H1 (cell line): ENCODE measurements at regions not wholly inside any gene's neighbourhood (a gene's known extent, or its start where the extent isn't known, plus 50 kb on each side); places are given as distances from the start of the nearest gene placed in this dataset.

Experiments used
- CTCF ChIA-PET: fragments of 300-600 bp; sonication (Branson Sonifier 250); formaldehyde crosslinking; loops from one replicate; lab custom pipeline; 2021; ENCODE audit not compliant: partially characterized antibody; lab: Charles Lee
- POLR2A ChIA-PET: fragments of 300-600 bp; sonication (Branson Sonifier 250); formaldehyde crosslinking; loops from one replicate; lab custom pipeline; 2021; ENCODE audit warnings: inconsistent platforms; ENCODE audit not compliant: partially characterized antibody; lab: Charles Lee
- DNase-seq, 2 experiments: peaks; one replicate each; pipeline versions ENCODE4 v3.0.0 to v3.0.0-alpha.2; 2010 to 2022; ENCODE audit warnings: low spot score in 2 of 2, low read depth in 1 of 2, mixed read lengths in 1 of 2
- FAIRE-seq: peaks from 2 replicates; lab custom pipeline; 2011; peaks lifted over from hg19 to GRCh38; lab: Jason Lieb, UNC
- H2AFZ ChIP-seq: 2 replicates; pipeline ENCODE4 v1.8.1; 2012; ENCODE audit warnings: low read length, inconsistent platforms
- H2AK5ac ChIP-seq: 2 replicates; pipeline ENCODE4 v1.6.1; 2013; ENCODE audit warnings: low read depth, low read length
- H2BK120ac ChIP-seq: replicated peaks from 2 replicates; pipeline ENCODE3; 2013; ENCODE audit warnings: low read depth, low read length, inconsistent platforms
- H2BK12ac ChIP-seq: 2 replicates; pipeline ENCODE4 v1.6.1; 2013; ENCODE audit warnings: low read depth, low read length
- H2BK15ac ChIP-seq: 2 replicates; pipeline ENCODE4 v1.6.1; 2013; ENCODE audit warnings: low read length
- H2BK20ac ChIP-seq: 2 replicates; pipeline ENCODE4 v1.6.1; 2013; ENCODE audit warnings: low read length
- H2BK5ac ChIP-seq: 2 replicates; pipeline ENCODE4 v1.6.1; 2013; ENCODE audit warnings: low read depth, low read length
- H3K14ac ChIP-seq: 2 replicates; pipeline ENCODE4 v1.6.1; 2013; ENCODE audit warnings: inconsistent platforms; ENCODE audit not compliant: insufficient read length
- H3K18ac ChIP-seq: 2 replicates; pipeline ENCODE4 v1.6.1; 2013; ENCODE audit warnings: low read length; ENCODE audit errors: extremely low read depth
- H3K23ac ChIP-seq: 2 replicates; pipeline ENCODE4 v1.6.1; 2013; ENCODE audit warnings: inconsistent platforms; ENCODE audit not compliant: insufficient read length
- H3K23me2 ChIP-seq: 2 replicates; pipeline ENCODE4 v1.6.1; 2013; ENCODE audit warnings: low read depth, low read length
- H3K27ac ChIP-seq: 2 replicates; pipeline ENCODE4 v1.6.1; 2011; ENCODE audit warnings: low read depth, low read length, inconsistent platforms
- H3K27me3 ChIP-seq, 4 experiments: replicated peaks in 1 of 4; 1 replicate in 1 of 4; 2 replicates in 3 of 4; pipeline versions ENCODE4 v1.6.1 to v1.8.1; 2011 to 2013; ENCODE audit warnings: low read length in 3 of 4, mild to moderate bottlenecking in 3 of 4, inconsistent platforms in 2 of 4, mixed read lengths in 2 of 4, moderate library complexity in 1 of 4; ENCODE audit not compliant: control insufficient read depth in 3 of 4, insufficient read depth in 3 of 4; ENCODE audit errors: extremely low read depth in 1 of 4
- H3K36me3 ChIP-seq, 4 experiments: 2 replicates each; pipeline versions ENCODE4 v1.6.1 to v1.8.1; 2011 to 2013; ENCODE audit warnings: mild to moderate bottlenecking in 4 of 4, low read length in 3 of 4, moderate library complexity in 2 of 4, control low read depth in 1 of 4, inconsistent platforms in 1 of 4; ENCODE audit not compliant: insufficient read depth in 4 of 4, control insufficient read depth in 2 of 4
- H3K4ac ChIP-seq: replicated peaks from 2 replicates; pipeline ENCODE3; 2013; ENCODE audit warnings: low read length, low read depth, mixed read lengths, inconsistent platforms; ENCODE audit not compliant: insufficient read length
- H3K4me1 ChIP-seq, 4 experiments: replicated peaks in 1 of 4; 1 replicate in 1 of 4; 2 replicates in 3 of 4; pipeline versions ENCODE4 v1.6.1 to v1.8.1; 2011 to 2013; ENCODE audit warnings: low read length in 3 of 4, inconsistent platforms in 2 of 4, mixed read lengths in 1 of 4; ENCODE audit not compliant: insufficient read depth in 4 of 4, control insufficient read depth in 3 of 4
- H3K4me2 ChIP-seq, 2 experiments: 2 replicates each; pipeline versions ENCODE4 v1.6.1 to v1.8.1; 2011 to 2013; ENCODE audit warnings: low read depth in 2 of 2, low read length in 2 of 2, control low read depth in 1 of 2, inconsistent platforms in 1 of 2, mild to moderate bottlenecking in 1 of 2; ENCODE audit not compliant: insufficient read depth in 1 of 2
- H3K4me3 ChIP-seq, 4 experiments: fragments of 200-600, 300-600 bp in 1 of 4; sonication (generic), shearing (Covaris generic), sonication (Bioruptor Twin) in 1 of 4; 2 replicates each; pipeline versions ENCODE4 v1.5.1 to v1.8.1; 2011 to 2016; ENCODE audit warnings: low read length in 4 of 4, low read depth in 3 of 4, control low read depth in 2 of 4, inconsistent platforms in 2 of 4, mild to moderate bottlenecking in 2 of 4, mixed read lengths in 1 of 4, moderate library complexity in 1 of 4; ENCODE audit not compliant: insufficient read depth in 2 of 4; ENCODE audit errors: extremely low read depth in 1 of 4
- H3K56ac ChIP-seq: replicated peaks from 2 replicates; pipeline ENCODE3; 2013; ENCODE audit warnings: low read depth, mild to moderate bottlenecking, mixed read lengths, low read length, inconsistent platforms; ENCODE audit not compliant: insufficient read length
- H3K79me1 ChIP-seq: 2 replicates; pipeline ENCODE4 v1.6.1; 2013; ENCODE audit warnings: low read depth, low read length, control low read depth
- H3K79me2 ChIP-seq, 2 experiments: 2 replicates each; pipeline versions ENCODE4 v1.6.1 to v1.8.1; 2012 to 2013; ENCODE audit warnings: low read length in 2 of 2, mild to moderate bottlenecking in 2 of 2, inconsistent platforms in 1 of 2; ENCODE audit not compliant: insufficient read depth in 2 of 2, control insufficient read depth in 1 of 2
- H3K9ac ChIP-seq, 4 experiments: replicated peaks in 1 of 4; 1 replicate in 1 of 4; 2 replicates in 3 of 4; pipeline versions ENCODE4 v1.6.1 to v1.8.1; 2011 to 2013; ENCODE audit warnings: low read depth in 3 of 4, low read length in 3 of 4, control low read depth in 2 of 4, mild to moderate bottlenecking in 2 of 4, moderate library complexity in 2 of 4, inconsistent platforms in 1 of 4; ENCODE audit errors: extremely low read depth in 1 of 4
- H3K9me3 ChIP-seq, 2 experiments: 2 replicates each; pipeline versions ENCODE4 v1.6.1 to v1.8.1; 2012 to 2013; ENCODE audit warnings: mild to moderate bottlenecking in 2 of 2, moderate library complexity in 2 of 2, control low read depth in 1 of 2, inconsistent platforms in 1 of 2, low read depth in 1 of 2, low read length in 1 of 2, mixed read lengths in 1 of 2; ENCODE audit not compliant: insufficient read depth in 2 of 2
- H4K20me1 ChIP-seq, 2 experiments: replicated peaks in 1 of 2; 2 replicates each; pipeline versions ENCODE3 to v1.8.1; 2011 to 2013; ENCODE audit warnings: inconsistent platforms in 2 of 2, low read length in 2 of 2, mild to moderate bottlenecking in 1 of 2; ENCODE audit not compliant: insufficient read depth in 2 of 2, control insufficient read depth in 1 of 2
- H4K5ac ChIP-seq: 2 replicates; pipeline ENCODE4 v1.6.1; 2013; ENCODE audit warnings: low read length, low read depth, mixed read lengths, inconsistent platforms; ENCODE audit not compliant: insufficient read length
- H4K8ac ChIP-seq: 2 replicates; pipeline ENCODE4 v1.8.0; 2013; ENCODE audit warnings: mild to moderate bottlenecking, moderate library complexity, low read length, inconsistent platforms; ENCODE audit not compliant: insufficient read depth; ENCODE audit errors: extremely low read depth
- H4K91ac ChIP-seq: replicated peaks from 2 replicates; pipeline ENCODE3; 2013; ENCODE audit warnings: low read length, mixed read lengths, inconsistent platforms; ENCODE audit not compliant: insufficient read length
- CTCF ChIP-seq, 3 experiments: IDR thresholded peaks; 1 replicate in 2 of 3; 2 replicates in 1 of 3; pipeline versions ENCODE4 v1.5.1 to v1.6.1; 2011; ENCODE audit warnings: low read length in 3 of 3, mild to moderate bottlenecking in 3 of 3, inconsistent platforms in 2 of 3, low read depth in 1 of 3, moderate library complexity in 1 of 3; ENCODE audit not compliant: insufficient read depth in 1 of 3; ENCODE audit errors: control extremely low read depth in 1 of 3
- GABPA ChIP-seq: IDR thresholded peaks from 2 replicates; pipeline ENCODE4 v1.6.1; 2011; ENCODE audit warnings: mild to moderate bottlenecking, low read length, moderate library complexity, borderline replicate concordance; ENCODE audit not compliant: insufficient read depth
- POLR2AphosphoS5 ChIP-seq: IDR thresholded peaks from 2 replicates; pipeline ENCODE4 v1.6.1; 2011; ENCODE audit warnings: low read depth, low read length
- SUZ12 ChIP-seq: fragments of 200-600 bp; sonication (generic); IDR thresholded peaks from 2 replicates; pipeline ENCODE4 v1.6.1; 2012; ENCODE audit warnings: mild to moderate bottlenecking, inconsistent platforms, low read length, moderate library complexity, mixed read lengths
- USF2 ChIP-seq: IDR thresholded peaks from 2 replicates; pipeline ENCODE4 v1.6.1; 2011; ENCODE audit warnings: low read length, improper control_type of control experiment
- WGBS, 2 experiments: shearing (Covaris generic) in 1 of 2; methylation state at CpG; one replicate each; pipeline versions ENCODE4 v1.1.6 to v1.1.7; 2013 to 2015; ENCODE audit warnings: low lambda C conversion rate in 2 of 2, mixed read lengths in 2 of 2, inconsistent platforms in 1 of 2, low coverage in 1 of 2, missing lambda C conversion rate in 1 of 2; ENCODE audit not compliant: insufficient replicate concordance in 2 of 2, insufficient coverage in 1 of 2, insufficient read length in 1 of 2; ENCODE audit errors: extremely low coverage in 1 of 2, missing lambda C conversion rate in 1 of 2; 5-methylcytosine and 5-hydroxymethylcytosine counted together
- TF ChIP-seq, protein P1 (sequence below): IDR thresholded peaks from 2 replicates; pipeline ENCODE4 v1.6.1; 2012; ENCODE audit warnings: inconsistent platforms
- TF ChIP-seq, protein P2 (sequence below): IDR thresholded peaks from 2 replicates; pipeline ENCODE4 v1.6.1; 2011; ENCODE audit warnings: low read depth, mild to moderate bottlenecking, low read length; ENCODE audit not compliant: insufficient read depth
- TF ChIP-seq, protein P3 (sequence below): IDR thresholded peaks from 2 replicates; pipeline ENCODE4 v1.6.1; 2012; ENCODE audit warnings: inconsistent platforms

DNA sequence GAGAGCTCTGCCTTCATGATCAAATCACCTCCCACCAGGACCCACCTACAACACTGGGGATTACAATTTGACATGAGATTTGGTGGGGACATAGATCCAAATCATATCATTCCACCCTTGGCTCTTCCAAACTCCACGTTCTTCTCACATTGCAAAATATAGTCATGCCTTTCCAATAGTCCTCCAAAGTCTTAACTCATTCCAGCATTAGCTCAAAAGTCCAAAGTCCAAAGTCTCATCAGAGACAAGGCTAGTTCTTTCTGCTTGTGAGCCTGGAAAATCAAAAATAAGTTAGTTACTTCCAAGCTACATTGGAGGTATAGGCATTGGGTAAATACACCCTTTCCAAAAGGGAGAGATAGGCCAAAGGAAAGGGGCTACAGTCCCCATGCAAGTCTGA is 186.9 kb upstream of the PAPPA start:
- Histone ChIP-seq H3K9ac (no peak overlapping the region), H2BK120ac (no peak overlapping the region), H2BK12ac (no peak overlapping the region), H2BK15ac (no peak overlapping the region), H3K79me2 (no peaks in the 10 kb centered on the region), H3K4me1 (no peaks in the 10 kb centered on the region), H4K91ac (no peak overlapping the region), H3K4me3 (no peak overlapping the region), H3K23ac (no peak overlapping the region), H4K20me1 (no peaks in the 10 kb centered on the region), H3K14ac (no peak overlapping the region), H3K4me2 (no peak overlapping the region), H2AK5ac (no peak overlapping the region), H3K18ac (no peak overlapping the region), H4K5ac (no peak overlapping the region), H3K36me3 (no peaks in the 10 kb centered on the region), H3K79me1 (no peaks in the 10 kb centered on the region), H3K56ac (no peak overlapping the region), H4K8ac (no peak overlapping the region), H3K27me3 (no peaks in the 10 kb centered on the region), H2BK20ac (no peak overlapping the region), H2AFZ (no peak overlapping the region), H3K9me3 (peaks cover 22 to 23% of the 10 kb centered on the region in 2 experiments), H3K27ac (no peak overlapping the region), H3K23me2 (no peaks in the 10 kb centered on the region), H2BK5ac (no peak overlapping the region), H3K4ac (no peak overlapping the region)
- DNase-seq = no peak
- ChIA-PET POLR2A (no interaction called here), CTCF (interaction anchor here (0.6 kb wide), 1 partner anchor 10 kb away, joined by 3 read pairs; no protein-coding TSS in a partner anchor)
- WGBS, 2 experiments = 80% methylated on average over 1 of the region's 1 CpG; no CpG with 5 or more reads in 1 of the 2 experiments
- FAIRE-seq = no peak
- TF ChIP-seq GABPA (no peak), USF2 (no peak), SUZ12 (no peak), POLR2AphosphoS5 (no peak), CTCF (IDR thresholded peaks at IDR 0.05; ENCODE audit: control extremely low read depth in 1 of 3, insufficient read depth in 1 of 3, low read depth in 1 of 3, low read length in 3 of 3) (no peak)
- TF ChIP-seq, protein P1, sequence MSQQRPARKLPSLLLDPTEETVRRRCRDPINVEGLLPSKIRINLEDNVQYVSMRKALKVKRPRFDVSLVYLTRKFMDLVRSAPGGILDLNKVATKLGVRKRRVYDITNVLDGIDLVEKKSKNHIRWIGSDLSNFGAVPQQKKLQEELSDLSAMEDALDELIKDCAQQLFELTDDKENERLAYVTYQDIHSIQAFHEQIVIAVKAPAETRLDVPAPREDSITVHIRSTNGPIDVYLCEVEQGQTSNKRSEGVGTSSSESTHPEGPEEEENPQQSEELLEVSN = no peak
- TF ChIP-seq, protein P2, sequence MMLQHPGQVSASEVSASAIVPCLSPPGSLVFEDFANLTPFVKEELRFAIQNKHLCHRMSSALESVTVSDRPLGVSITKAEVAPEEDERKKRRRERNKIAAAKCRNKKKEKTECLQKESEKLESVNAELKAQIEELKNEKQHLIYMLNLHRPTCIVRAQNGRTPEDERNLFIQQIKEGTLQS = no peak
- TF ChIP-seq, protein P3, sequence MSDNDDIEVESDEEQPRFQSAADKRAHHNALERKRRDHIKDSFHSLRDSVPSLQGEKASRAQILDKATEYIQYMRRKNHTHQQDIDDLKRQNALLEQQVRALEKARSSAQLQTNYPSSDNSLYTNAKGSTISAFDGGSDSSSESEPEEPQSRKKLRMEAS = no peak
